ENCODE measurements at regions not wholly inside any gene's neighbourhood (a gene's known extent, or its start where the extent isn't known, plus 50 kb on each side); places are given as distances from the start of the nearest gene placed in this dataset.

DNA sequence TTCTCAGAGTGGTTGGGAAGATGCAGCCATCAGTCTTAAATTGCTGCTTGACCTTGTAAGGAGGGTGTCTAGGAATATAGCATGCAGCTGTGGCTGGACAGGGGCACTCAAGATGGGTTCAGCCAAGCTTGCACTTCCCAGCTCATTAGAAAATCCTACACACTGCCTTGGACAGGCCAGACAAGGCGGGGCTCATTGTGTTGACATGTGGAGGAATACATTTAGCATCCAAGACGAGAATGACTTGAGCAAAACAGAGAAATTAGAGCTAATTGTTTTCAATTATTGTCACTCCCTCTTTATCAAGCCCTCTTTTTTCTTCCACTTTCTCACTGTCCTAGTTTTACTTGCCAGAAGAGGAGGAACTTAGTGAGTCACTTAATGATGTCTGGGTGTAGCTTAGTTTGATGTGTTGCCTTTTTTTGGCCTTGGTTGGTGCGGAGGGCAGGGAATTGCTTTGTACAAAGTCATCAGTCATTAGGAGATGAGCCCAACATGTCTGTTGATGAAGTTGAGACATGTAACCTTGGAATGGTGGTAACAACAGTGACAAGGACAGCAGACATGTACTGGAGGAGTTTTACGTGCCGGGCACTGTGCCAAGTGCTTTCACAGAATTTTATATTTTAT lies 1219.3 kb upstream of the WWC1 start:
- TF ChIP-seq POLR2AphosphoS5 (IDR thresholded peaks at IDR 0.05; ENCODE audit: borderline replicate concordance, low read depth, low read length) (no peak), FOXP2 (optimal IDR thresholded peaks at IDR 0.05; ENCODE audit: control extremely low read depth, extremely low read length, insufficient read depth) (no peak), EZH2 (IDR thresholded peaks at IDR 0.05) (no peak)
